Skeletal muscle cell (primary cell): ENCODE measurements at regions not wholly inside any gene's neighbourhood (a gene's known extent, or its start where the extent isn't known, plus 50 kb on each side); places are given as distances from the start of the nearest gene placed in this dataset.
"Not testable (repeated sequence)": the region's sequence is repeated elsewhere in the genome, so short reads cannot be mapped to it uniquely, and the experiment has no call there.

Source experiments
- DNase-seq: peaks from one replicate; pipeline ENCODE4 v3.0.0-alpha.2; 2010; ENCODE audit warnings: low read depth
- H3K4me3 ChIP-seq: 2 replicates; pipeline ENCODE4 v1.5.1; 2011; ENCODE audit warnings: low read depth, mild to moderate bottlenecking, control low read depth, low read length, moderate library complexity

GRCh38 chr2:60359569-60359968 lies 193.9 kb downstream of the BCL11A start:
- no peak overlapping the region for H3K4me3 ChIP-seq
- DNase-seq: no peak

DNA sequence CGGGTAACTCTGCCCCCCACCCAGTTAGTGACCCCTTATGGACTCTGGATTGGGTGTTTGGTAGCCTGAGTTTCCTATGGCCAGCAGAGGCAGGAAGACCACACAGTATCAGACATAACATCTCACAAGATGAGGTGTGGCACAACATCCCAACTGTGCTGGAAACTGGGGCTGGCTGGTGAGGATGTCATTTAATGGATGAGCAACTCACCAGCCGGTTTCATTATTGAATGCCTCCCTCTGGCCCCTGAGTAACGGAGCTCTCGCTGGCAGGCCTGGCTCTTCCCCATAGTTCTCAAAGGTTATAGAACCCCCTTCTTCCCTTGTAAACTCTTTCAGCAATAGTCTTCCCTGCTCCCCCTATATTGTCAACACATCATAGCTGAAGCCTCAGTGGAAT lies 195.0 kb downstream of the BCL11A start:
- DNase-seq: no peak
- no peak overlapping the region for H3K4me3 ChIP-seq

DNA sequence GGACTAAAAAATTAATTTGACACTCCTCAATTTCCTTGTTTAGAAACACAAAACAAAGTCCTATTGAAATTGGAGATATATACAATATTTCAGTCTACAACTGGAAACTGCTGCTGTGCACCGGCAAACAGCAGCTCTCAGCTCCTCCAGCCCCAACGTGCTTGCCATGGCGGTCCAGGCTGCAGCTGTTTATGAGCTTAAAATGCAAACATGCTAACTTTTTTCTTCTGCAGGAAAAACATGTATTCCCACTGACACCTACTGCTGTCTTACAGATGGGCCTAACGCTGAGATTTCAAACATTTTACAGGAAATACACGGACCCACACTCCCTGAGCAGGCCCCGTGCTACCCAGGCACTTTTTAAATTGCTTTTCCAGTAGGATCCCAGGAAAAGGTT lies 195.5 kb downstream of the BCL11A start:
- DNase-seq: no peak
- H3K4me3 ChIP-seq: no peak overlapping the region

DNA sequence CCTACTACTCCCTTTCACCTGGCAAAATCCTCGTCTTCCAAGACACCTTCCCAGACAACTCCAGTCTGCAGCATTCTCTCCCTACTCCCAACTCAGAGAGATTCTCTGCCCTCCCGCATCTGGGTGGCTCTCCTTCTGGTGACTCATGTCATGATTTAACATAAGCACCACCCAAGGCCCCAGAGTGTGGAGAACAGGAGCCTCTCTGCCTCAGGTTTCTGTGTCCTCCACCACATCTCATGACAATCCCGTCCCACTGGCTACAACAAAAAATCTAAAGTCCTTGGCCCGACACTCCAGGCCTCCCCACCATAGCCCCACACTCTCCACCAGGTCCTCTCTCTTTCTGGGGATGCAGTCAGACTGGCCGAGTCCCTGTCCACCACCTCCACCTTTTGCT lies 197.1 kb downstream of the BCL11A start:
- no peak for DNase-seq
- H3K4me3 ChIP-seq: no peak overlapping the region

DNA sequence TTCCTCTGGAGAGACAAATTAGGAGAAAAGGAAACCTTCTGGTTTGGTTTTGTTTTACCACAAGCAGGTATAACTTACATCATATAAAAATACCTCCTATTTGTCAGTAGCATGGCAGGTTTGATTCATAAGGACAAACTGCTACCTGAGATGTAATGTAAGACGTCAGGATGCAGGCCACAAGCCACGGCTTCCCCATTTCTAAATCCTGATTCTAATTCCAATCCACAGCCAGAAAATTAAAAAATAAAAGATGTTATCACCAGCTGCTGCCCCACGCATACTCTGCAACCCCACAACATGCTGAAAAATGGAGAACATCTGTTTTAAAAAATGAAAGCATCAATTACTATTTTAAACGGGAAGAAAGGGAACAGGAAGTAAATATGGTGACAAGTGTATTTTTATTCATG lies 197.6 kb downstream of the BCL11A start:
- DNase-seq: no peak

DNA sequence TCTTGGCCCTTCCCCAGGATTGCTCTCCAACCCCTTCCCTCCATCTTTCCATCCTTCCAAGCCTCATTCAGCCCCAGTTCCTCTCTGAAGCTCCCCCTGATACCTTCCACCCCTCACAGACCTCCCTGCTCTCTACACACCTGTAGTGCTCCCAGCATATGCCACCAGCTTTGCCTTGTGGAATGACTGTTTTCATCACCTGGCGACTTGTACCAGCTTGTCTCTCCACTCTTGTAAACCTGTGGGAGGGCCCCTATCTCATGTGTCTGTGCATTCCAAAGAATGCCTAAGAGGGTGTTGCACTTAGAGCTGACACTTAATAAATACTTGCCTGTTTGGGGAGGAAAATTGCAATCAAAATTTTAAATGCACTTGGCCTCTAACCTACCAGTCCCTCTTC lies 198.7 kb downstream of the BCL11A start:
- H3K4me3 ChIP-seq: no peak overlapping the region
- no peak for DNase-seq

More for the DNA sequence above, 197.6 kb downstream of the BCL11A start:
- H3K4me3 ChIP-seq: no peak overlapping the region

GRCh38 chr2:60353863-60354262 lies 199.6 kb downstream of the BCL11A start:
- H3K4me3 ChIP-seq: no peak overlapping the region
- DNase-seq: no peak

DNA sequence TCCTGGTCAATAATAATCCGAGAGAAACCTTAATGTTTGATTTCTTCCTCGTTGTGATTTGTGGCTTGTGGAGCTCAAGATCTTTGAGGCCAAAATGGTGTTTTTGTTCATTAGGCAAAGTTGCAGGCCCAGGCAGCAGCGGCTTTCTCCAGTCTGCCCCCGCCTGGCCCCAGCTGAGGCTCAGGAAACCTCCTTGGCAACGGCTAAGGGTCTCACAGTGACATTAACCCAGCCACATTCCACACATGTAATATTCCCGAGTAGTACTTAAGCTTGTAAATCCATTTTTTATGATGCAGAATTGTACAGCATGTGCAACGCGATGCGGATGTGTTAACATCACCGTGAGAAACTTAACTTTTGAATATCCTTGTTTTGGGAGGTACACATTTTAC lies 200.1 kb downstream of the BCL11A start:
- DNase-seq: no peak
- no peak overlapping the region for H3K4me3 ChIP-seq

- no peak for DNase-seq
Measured at GRCh38 chr2:60352491-60353405, 200.7 kb downstream of the BCL11A start.

DNA sequence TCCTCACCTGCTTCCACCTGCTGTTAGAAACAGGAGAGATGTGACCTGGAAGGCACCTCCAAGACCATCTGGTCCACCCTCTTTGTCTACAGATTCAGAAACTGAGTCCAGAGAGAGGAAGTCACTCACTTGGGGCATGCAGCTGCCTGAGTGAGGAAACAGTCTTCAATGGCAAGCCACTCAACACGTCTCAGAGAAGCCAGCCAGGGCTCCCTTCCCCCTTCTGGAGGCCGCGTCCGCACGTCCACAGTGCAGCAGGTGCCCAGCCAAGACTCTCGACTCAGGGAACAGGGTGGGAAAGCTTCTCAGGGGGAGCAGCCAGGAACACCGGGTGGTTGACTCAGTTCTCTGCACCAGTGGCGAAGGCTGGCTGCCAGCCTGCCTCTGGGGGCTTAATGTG lies 201.7 kb downstream of the BCL11A start:
- DNase-seq: no peak
- H3K4me3 ChIP-seq: no peak overlapping the region

More at GRCh38 chr2:60352491-60353405, 200.7 kb downstream of the BCL11A start:
- H3K4me3 ChIP-seq: no peak overlapping the region

- H3K4me3 ChIP-seq: no peak overlapping the region
- DNase-seq: no peak
Measured at GRCh38 chr2:60351321-60351720, 202.1 kb downstream of the BCL11A start.

- DNase-seq: no peak
- H3K4me3 ChIP-seq: no peak overlapping the region
Measured at GRCh38 chr2:60350791-60351190, 202.7 kb downstream of the BCL11A start.

DNA sequence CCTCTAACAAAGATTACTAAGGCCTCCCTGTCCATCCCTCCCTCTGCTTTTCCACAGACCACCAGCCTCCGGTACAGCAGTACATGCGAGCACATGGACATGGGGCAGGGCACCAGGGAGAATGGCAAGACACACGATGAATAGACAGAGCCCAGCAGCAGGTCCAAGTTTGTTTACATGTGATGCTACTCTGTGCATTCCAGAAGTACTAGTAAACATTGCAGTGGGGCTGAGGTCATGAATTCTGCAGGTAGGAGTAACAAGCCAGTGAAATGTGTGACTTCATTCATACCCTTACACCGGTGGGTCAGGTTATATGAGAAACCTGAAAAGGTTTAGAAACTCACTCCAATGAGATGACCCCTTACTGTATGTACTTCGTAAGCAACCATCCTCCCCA lies 205.7 kb downstream of the BCL11A start:
- H3K4me3 ChIP-seq: no peak overlapping the region
- DNase-seq: no peak

DNA sequence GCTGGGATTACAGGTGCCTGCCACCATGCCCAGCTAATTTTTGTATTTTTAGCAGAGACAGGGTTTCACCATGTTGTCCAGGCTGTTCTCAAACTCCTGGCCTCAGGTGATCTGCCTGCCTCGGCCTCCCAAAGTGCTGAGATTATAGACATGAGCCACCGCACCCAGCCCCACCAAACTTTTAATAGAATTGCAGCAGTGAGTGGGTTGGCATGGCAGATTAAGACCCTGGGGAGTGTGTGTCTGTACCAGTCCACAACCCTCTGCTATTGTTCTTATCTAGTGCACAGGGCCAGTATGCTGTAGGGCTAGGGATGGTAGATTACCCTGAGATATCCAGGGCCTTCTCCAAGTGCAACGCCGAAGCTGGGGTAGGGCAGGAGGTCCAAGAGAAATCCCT lies 211.0 kb downstream of the BCL11A start:
- not testable (repeated sequence) for DNase-seq, H3K4me3 ChIP-seq

- H3K4me3 ChIP-seq: no peak overlapping the region
- no peak for DNase-seq
Measured at GRCh38 chr2:60341151-60341550, 212.3 kb downstream of the BCL11A start.

GRCh38 chr2:60339286-60339685 lies 214.2 kb downstream of the BCL11A start:
- DNase-seq: no peak
- H3K4me3 ChIP-seq: no peak overlapping the region

GRCh38 chr2:60337142-60337497 lies 216.3 kb downstream of the BCL11A start:
- no peak for DNase-seq
- H3K4me3 ChIP-seq: no peak overlapping the region

DNA sequence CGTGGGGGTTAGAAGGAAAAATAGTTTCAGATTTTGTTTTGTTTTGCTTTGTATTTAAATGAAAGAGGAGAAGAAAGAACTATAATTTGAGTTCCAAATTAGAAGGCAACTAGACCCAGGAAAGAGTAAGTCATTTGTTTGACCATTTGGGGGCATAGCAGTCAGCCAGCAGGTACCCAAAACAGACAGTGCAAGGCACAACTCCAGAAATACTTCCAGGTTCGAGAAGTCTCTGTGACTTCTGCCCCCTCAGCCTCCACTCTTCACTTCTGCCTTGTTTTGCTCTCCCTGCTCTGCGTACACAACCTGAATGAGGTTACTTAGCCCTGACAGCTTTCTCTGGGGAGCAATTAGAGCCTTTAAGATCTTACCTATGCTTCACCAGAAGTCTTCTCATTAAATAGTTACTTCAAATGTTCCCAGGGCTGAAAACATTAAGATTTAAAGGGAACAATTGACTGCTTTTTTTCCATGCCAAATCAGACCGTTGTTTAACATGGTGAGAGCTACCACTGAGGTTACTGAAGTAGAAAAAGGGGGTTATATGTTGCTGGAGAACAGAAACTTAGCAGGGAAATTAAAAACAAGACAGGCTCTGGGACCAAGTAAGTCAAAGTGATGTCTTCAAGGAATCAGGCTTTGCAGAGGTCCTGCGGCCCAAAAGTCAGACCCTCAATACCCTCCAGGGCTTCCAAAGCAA lies 216.9 kb downstream of the BCL11A start:
- H3K4me3 ChIP-seq: no peak overlapping the region
- no peak for DNase-seq

DNA sequence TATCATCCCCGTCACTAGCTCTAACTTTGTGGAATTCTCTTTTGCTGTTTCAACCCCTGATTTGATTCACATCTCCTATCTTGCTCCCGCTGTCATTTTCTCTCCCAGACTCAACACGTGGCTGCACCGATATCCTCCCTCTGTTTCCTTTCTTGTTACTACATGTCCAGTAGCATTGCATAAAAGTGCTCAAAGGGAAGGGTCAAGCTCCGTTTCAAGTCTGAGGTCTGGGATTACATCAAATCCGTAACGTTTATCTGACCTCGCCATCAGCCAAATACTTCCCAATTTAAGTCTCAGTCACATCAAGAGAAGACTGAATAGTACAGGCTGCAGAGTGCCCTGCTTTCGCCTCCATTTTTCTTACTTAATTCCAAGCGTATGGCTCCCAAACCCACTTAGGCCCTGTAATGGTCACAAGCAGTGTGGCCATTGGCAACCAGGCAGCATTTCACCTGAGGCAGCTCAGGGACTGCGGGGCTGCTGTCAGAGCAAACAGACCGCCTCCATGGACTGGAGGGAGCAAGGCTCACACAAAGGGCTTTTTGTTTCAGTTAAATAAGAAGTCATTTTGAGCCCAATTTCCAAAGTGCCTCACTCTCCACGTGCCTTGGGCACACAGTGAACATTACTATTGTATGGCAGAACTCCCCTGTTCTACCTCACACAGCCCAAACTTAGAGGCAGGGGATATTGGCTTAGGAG lies 217.8 kb downstream of the BCL11A start:
- DNase-seq: no peak
- no peak overlapping the region for H3K4me3 ChIP-seq

GRCh38 chr2:60334610-60335009 lies 218.8 kb downstream of the BCL11A start:
- no peak overlapping the region for H3K4me3 ChIP-seq

More at GRCh38 chr2:60334610-60335009, 218.8 kb downstream of the BCL11A start:
- no peak for DNase-seq
